GM18511 (cell line): ENCODE measurements at regions not wholly inside any gene's neighbourhood (a gene's known extent, or its start where the extent isn't known, plus 50 kb on each side); places are given as distances from the start of the nearest gene placed in this dataset.

Experiments used
- ATAC-seq: cut with Tn5 transposase; IDR thresholded peaks from one replicate; pipeline ENCODE4 v1.9.1; 2021; ENCODE audit warnings: mild to moderate bottlenecking, moderate library complexity; ENCODE audit not compliant: unreplicated experiment

- ATAC-seq: no peak
Measured at GRCh38 chr6:122297010-122297409, 102.4 kb upstream of the HSF2 start.

- ATAC-seq: no peak
Measured at GRCh38 chr6:122302067-122302466, 97.4 kb upstream of the HSF2 start.

DNA sequence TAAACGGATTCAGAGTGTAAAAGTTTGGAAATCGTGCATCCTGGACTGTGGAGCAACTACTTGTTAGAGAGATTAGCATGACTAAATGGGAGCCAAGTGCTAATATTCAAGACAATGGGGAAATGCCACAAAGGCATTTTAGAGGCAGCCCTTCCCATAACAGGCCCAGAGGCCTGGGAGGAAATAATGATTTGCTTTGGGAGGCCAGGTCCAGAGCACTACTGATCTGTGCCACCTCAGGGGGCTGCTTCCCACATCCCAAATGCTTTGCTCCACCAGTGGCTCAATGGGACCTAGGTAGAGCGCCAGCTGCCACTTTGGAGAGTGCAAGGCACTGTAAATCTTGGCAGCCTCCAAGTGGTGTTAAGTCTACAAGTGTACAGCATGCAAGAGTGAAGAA is 91.9 kb upstream of the HSF2 start:
- ATAC-seq: no peak

DNA sequence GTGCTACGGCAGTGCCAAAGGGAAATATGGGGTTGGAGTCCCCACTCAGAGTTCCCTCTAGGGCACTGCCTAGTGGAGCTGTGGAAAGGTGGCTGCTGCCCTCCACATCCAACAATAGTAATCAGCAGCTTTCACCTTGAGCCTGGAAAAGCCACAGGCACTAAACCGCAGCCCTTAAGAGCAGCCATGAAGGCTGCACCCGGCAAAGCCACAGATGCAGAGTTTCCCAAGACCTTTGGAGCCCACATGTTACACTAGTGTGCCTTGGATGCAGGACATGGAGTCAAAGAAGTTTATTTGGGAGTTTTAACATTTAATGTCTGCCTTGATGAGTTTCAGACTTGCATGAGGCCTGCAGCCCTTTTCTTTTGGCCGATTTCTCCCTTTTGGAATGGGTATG is 91.4 kb upstream of the HSF2 start:
- ATAC-seq: no peak

DNA sequence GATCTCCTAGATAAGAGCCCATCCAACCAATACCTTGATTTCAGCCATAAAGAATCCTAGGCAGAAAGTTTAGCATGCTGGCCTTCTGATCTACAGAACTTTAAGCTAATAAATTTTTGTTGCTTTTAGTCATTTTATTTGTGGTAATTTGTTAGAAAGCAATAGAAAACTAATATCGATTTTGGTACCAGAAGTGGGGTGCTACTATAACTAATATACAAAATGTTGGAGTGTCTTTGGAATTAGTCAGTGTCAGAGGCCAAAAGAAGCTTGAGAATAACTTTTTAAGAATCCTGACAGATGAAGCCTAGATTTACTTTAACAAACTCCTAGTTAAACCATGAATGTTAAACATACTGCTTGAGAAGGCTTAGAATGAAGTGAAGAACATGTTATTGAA is 83.6 kb upstream of the HSF2 start:
- ATAC-seq: no peak

GRCh38 chr6:122322824-122323223 is 76.6 kb upstream of the HSF2 start:
- peak; percentile 60 for ATAC-seq

GRCh38 chr6:122323361-122323760 is 76.1 kb upstream of the HSF2 start:
- peak; percentile 46 for ATAC-seq

GRCh38 chr6:122330315-122330714 is 69.1 kb upstream of the HSF2 start:
- no peak for ATAC-seq

GRCh38 chr6:122337645-122338044 is 61.8 kb upstream of the HSF2 start:
- ATAC-seq: no peak

- ATAC-seq: no peak
Measured at GRCh38 chr6:122339661-122340060, 59.8 kb upstream of the HSF2 start.

DNA sequence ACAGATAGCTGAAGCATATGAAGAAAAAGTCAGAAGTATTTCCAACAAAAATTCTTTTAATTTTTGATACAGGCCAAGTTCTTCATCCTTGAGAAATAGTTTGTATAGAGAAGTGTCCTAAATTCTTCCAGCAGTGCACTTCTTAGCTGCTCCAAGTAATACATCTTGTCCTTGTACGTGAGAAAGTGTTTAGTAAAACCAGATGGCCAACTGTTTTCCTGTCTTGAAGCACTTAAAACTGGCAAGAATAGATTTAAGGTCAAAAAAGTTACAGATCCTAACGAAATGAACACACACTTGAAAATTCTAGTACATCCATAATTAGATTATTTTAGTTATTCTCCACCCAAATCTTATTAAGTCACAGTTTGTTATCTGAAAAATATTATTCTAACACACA is 52.2 kb upstream of the HSF2 start:
- no peak for ATAC-seq

- no peak for ATAC-seq
Measured at GRCh38 chr6:122347751-122348150, 51.7 kb upstream of the HSF2 start.
